ENCODE measurements at regions not wholly inside any gene's neighbourhood (a gene's known extent, or its start where the extent isn't known, plus 50 kb on each side); places are given as distances from the start of the nearest gene placed in this dataset.

- TF ChIP-seq, protein P1, sequence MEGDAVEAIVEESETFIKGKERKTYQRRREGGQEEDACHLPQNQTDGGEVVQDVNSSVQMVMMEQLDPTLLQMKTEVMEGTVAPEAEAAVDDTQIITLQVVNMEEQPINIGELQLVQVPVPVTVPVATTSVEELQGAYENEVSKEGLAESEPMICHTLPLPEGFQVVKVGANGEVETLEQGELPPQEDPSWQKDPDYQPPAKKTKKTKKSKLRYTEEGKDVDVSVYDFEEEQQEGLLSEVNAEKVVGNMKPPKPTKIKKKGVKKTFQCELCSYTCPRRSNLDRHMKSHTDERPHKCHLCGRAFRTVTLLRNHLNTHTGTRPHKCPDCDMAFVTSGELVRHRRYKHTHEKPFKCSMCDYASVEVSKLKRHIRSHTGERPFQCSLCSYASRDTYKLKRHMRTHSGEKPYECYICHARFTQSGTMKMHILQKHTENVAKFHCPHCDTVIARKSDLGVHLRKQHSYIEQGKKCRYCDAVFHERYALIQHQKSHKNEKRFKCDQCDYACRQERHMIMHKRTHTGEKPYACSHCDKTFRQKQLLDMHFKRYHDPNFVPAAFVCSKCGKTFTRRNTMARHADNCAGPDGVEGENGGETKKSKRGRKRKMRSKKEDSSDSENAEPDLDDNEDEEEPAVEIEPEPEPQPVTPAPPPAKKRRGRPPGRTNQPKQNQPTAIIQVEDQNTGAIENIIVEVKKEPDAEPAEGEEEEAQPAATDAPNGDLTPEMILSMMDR (IDR thresholded peaks at IDR 0.05 in 8 of 11, conservative IDR thresholded peaks at IDR 0.05 in 3 of 11) = no peak
- TF ChIP-seq POLR2A (IDR thresholded peaks at IDR 0.05) = no peak
These were observed 387.3 kb downstream of the LRIG3 start for GRCh38 chr12:58532855-58533608.

Measured in spleen (tissue), 7 donors.